GM19438 (cell line): ENCODE measurements at regions not wholly inside any gene's neighbourhood (a gene's known extent, or its start where the extent isn't known, plus 50 kb on each side); places are given as distances from the start of the nearest gene placed in this dataset.

ENCODE experiments used
- ATAC-seq: cut with Tn5 transposase; IDR thresholded peaks from one replicate; pipeline ENCODE4 v1.9.1; 2021; ENCODE audit warnings: low read depth; ENCODE audit not compliant: unreplicated experiment

GRCh38 chr2:196475611-196476010, 163.9 kb upstream of the CCDC150 start:
- ATAC-seq, result no peak

GRCh38 chr2:196478588-196478987, 160.9 kb upstream of the CCDC150 start:
- ATAC-seq, result no peak

GRCh38 chr2:196479350-196479749, 160.2 kb upstream of the CCDC150 start:
- no peak for ATAC-seq

- ATAC-seq, result no peak
Measured at GRCh38 chr2:196480653-196481323, 158.7 kb upstream of the CCDC150 start.

GRCh38 chr2:196481324-196481697, 158.2 kb upstream of the CCDC150 start:
- ATAC-seq, result no peak

- ATAC-seq, result no peak
Measured at GRCh38 chr2:196482119-196483065, 157.1 kb upstream of the CCDC150 start.

- no peak for ATAC-seq
Measured at GRCh38 chr2:196486146-196486545, 153.4 kb upstream of the CCDC150 start.

GRCh38 chr2:196487417-196487816, 152.1 kb upstream of the CCDC150 start:
- ATAC-seq, result no peak

- no peak for ATAC-seq
Measured at GRCh38 chr2:196489371-196489770, 150.1 kb upstream of the CCDC150 start.

GRCh38 chr2:196492946-196493345, 146.6 kb upstream of the CCDC150 start:
- ATAC-seq, result no peak

GRCh38 chr2:196498962-196499361, 140.6 kb upstream of the CCDC150 start:
- no peak for ATAC-seq

- no peak for ATAC-seq
Measured at GRCh38 chr2:196499686-196500085, 139.8 kb upstream of the CCDC150 start.

- no peak for ATAC-seq
Measured at GRCh38 chr2:196500686-196501431, 138.7 kb upstream of the CCDC150 start.

GRCh38 chr2:196501836-196502235, 137.7 kb upstream of the CCDC150 start:
- no peak for ATAC-seq

GRCh38 chr2:196502386-196502785, 137.1 kb upstream of the CCDC150 start:
- ATAC-seq, result no peak

GRCh38 chr2:196503398-196503797, 136.1 kb upstream of the CCDC150 start:
- ATAC-seq, result no peak

- ATAC-seq, result no peak
Measured at GRCh38 chr2:196504788-196505187, 134.7 kb upstream of the CCDC150 start.

GRCh38 chr2:196510246-196510645, 129.3 kb upstream of the CCDC150 start:
- no peak for ATAC-seq

- no peak for ATAC-seq
Measured at GRCh38 chr2:196511258-196512168, 128.0 kb upstream of the CCDC150 start.
